HL-60 (cell line): ENCODE measurements at regions not wholly inside any gene's neighbourhood (a gene's known extent, or its start where the extent isn't known, plus 50 kb on each side); places are given as distances from the start of the nearest gene placed in this dataset.

Experiments used
- CTCF ChIP-seq: IDR thresholded peaks from one replicate; pipeline ENCODE4 v1.5.1; 2011; ENCODE audit warnings: low read length, control low read depth, inconsistent platforms; ENCODE audit not compliant: insufficient read depth
- SPI1 ChIP-seq: IDR thresholded peaks from 2 replicates; pipeline ENCODE4 v1.6.1; 2012; ENCODE audit warnings: low read depth, mild to moderate bottlenecking, borderline replicate concordance

- TF ChIP-seq CTCF: no peak
- no peak for TF ChIP-seq SPI1
These were observed 87.7 kb upstream of the RASGRP1 start for GRCh38 chr15:38652183-38652794.
